GM19238 (cell line): ENCODE measurements at regions not wholly inside any gene's neighbourhood (a gene's known extent, or its start where the extent isn't known, plus 50 kb on each side); places are given as distances from the start of the nearest gene placed in this dataset.
"Not testable (repeated sequence)": the region's sequence is repeated elsewhere in the genome, so short reads cannot be mapped to it uniquely, and the experiment has no call there.

Source experiments
- DNase-seq: peaks from one replicate; pipeline ENCODE4 v3.0.0; 2011; ENCODE audit warnings: low spot score; ENCODE audit not compliant: insufficient read length

DNA sequence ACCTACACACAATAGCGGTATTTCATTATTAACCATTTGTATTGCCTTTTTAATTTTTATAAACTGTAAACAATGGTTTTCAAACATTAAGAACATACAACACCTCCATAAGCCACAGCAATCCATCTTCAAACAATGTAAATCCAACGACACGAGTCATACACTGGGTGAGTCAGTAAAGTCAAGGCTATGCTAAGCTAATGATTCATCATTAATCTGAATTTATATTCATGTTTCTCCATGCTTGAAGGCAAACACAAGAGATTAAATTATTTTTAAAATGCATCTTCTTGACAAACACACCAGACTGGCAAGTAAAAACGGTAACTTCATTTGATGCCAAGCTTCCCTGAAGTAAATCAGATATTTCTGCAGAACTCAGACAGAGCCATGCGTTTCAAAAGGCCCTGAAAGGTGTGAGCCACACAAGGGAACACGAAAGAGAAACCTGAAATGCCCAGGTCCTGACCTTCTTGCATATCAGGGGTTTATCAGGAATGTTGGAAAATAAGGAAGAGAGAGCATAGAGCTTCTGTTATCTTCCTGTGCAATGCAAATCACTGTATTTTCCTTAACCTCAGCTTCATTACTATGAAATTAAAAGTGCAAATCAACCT is 162.5 kb downstream of the ALDH8A1 start:
- no peak for DNase-seq

DNA sequence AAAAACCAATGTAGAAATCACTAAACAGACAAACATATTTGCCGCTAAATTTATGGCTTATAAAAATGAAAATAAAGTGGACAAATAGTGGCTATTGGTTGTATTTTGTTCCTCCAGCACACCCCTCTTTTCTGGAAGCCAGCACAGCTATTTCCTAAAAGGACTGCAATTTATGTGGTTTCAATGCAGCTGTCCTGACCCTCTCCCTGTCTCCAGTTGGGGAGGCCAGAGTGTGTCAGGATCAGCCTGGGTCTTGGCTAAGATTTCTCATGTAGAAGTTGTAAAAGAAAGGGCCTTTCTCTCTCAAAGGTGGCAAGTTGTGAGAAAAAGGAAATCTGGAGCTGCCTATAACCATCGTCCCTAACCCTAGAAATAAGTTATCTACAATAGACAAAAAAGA is 165.6 kb downstream of the ALDH8A1 start:
- DNase-seq = no peak

- no peak for DNase-seq
Measured at GRCh38 chr6:134778431-134778830, 171.5 kb downstream of the ALDH8A1 start.

- no peak for DNase-seq
Measured at GRCh38 chr6:134774201-134774638, 175.7 kb downstream of the ALDH8A1 start.

DNA sequence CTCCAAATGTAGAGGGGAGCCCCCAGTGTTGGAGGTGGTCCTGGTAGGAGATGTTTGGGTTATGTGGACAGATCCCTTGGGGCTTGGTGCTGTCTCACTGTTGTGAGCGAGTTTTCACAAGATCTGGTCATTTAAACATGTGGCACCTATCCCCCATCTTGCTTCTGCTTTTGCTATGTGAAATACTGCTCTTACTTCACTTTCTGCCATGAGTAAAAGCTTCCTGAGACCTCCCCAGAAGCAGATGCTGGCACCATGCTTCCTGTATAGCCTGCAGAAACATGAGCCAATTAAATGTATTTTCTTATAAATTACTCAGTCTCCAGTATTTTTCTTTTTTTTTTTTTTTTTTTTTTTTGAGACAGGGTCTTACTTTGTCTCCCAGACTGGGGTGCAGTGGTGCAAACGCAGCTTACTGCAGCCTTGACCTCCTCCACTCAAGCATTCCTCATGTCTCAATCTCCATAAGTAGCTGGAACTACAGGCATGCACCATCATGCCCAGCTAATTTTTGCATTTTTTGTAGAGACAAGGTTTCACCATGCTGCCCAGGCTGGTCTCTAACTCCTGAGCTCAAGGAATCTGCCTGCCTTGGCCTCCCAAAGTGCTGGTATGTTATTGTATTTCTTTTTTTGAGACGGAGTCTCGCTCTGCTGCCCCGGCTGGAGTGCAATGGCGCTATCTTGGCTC is 177.1 kb downstream of the ALDH8A1 start:
- DNase-seq = no peak

GRCh38 chr6:134768931-134769330 is 181.0 kb downstream of the ALDH8A1 start:
- DNase-seq = no peak

DNA sequence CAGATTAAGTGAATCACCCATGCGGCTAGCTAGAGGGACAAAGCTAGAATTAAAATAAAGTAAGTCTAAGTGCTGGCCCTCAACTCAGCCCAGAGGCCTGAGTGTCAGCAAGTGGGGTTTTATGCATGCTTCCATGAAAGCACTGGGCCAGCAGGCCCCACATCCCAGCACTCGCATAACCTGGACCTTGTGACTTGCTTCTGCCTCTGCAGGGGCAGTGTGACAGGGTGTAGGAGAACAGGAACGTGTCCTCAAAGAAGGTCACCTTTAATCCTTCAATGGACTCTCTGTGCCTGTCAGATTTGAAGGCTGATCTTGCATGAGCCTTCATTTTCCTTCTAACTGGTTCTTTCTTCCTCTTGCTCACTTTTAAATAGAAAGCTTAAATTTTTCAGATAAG is 183.4 kb downstream of the ALDH8A1 start:
- no peak for DNase-seq

DNA sequence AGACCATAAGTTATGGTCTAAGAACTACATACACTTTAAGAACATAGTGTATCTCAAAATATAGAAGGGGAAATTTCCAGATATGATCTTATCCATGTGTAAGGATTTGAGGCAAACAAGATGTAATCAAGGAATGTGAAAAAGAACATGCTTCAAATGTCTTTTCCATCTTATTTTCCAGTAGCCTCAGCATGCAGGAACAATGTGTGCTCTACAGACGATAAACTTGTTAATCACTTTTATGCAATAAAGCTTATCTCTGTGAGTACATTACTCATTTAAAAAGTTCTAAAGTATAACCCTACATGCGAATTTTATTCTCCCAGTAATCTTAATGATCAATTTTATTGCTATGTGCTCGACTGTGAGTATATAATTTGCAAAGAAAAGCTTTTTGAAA is 185.2 kb downstream of the ALDH8A1 start:
- DNase-seq = no peak

GRCh38 chr6:134763575-134763974 is 186.3 kb downstream of the ALDH8A1 start:
- DNase-seq = not testable (repeated sequence)

DNA sequence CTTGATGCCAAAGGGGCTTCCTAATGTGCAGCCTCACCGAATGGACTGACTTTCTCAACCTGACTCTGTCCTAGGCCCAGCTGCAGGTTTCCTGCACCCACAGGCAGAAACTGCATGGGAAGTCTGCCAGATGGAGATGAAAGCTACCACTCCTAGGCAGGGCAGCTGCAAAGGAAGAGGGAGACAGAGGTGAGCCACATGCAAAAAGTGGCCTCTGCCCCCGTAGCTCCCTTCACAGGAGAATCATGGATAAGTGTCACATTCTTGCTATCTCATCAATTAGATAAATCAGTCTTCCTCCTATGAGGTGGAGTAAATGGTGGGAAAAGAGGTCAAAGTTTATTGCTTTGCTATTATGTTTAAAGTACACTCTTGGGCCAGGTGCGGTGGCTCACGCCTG is 191.3 kb downstream of the ALDH8A1 start:
- DNase-seq = no peak

DNA sequence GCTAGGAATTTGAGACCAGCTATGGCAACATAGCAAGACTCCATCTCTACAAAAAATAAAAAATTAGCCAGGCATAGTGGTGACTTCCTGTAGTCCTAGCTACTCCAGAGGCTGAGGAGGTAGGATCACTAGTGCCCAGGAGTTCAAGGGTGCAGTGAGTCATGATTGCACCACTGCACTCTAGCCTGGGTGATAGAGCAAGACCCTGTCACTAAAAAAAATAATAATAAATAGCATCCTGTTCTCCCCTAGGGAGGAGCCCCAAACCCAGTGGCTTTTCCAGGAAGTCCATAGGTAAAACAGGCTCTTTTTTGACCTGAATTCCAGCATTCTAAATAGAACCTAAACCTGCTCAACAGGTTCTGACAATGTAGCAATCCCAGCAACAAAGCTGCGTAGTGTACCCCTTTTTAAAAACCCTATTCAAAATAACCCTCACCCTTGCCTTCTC is 192.0 kb downstream of the ALDH8A1 start:
- DNase-seq = no peak

GRCh38 chr6:134756374-134757025 is 193.4 kb downstream of the ALDH8A1 start:
- no peak for DNase-seq

DNA sequence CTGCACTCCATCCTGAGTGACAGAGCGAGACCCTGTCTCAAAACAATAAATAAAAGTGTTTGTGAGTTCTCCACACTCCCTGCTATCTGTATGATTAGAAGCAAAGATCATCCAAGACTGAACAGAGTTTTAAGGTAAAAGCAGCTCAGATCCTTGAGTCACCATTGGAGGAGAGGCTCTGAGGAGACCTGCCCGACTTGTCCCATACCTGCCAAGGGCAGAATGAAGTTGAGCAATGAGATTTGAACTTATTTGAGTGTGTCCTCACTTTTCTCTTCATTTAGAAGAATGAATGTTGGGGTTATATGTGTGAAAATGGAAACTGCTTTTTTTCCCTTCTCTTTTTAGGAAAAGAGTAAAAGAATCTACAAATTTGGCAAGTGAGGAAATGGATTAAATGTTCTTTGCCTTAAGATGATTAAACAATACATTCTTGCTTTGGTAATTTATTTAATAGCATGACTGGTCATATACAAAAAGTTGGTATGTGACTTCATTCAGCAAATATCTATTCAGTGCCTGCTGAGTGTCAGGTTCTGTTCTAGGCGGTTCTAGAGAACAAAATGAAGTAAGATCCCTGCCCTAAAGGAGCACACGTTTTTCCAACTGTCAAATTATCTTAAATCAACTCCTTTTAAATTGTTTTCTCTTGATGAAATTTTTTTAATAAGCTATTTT is 195.7 kb downstream of the ALDH8A1 start:
- no peak for DNase-seq

DNA sequence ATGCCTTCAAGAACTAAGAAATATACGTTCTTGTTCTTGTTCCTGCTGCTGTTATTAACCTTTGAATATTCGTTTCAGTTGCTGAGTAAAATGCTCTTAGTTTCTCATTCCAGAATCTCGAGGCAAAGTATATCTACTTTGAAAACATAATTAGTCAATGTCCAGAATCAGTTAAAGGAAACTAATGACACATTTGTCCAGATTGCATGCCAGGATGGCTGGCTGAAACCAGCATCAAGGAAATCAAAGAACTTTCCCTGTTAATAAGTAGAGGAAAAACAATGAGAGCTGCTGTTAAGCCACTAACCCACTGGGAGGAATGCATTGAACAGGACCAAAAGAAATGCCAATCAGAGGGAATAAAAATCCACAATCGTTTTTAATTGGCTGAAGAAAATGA is 196.9 kb downstream of the ALDH8A1 start:
- DNase-seq = no peak

GRCh38 chr6:134752445-134752844 is 197.5 kb downstream of the ALDH8A1 start:
- DNase-seq = no peak

- DNase-seq = no peak
Measured at GRCh38 chr6:134750669-134751068, 199.2 kb downstream of the ALDH8A1 start.

DNA sequence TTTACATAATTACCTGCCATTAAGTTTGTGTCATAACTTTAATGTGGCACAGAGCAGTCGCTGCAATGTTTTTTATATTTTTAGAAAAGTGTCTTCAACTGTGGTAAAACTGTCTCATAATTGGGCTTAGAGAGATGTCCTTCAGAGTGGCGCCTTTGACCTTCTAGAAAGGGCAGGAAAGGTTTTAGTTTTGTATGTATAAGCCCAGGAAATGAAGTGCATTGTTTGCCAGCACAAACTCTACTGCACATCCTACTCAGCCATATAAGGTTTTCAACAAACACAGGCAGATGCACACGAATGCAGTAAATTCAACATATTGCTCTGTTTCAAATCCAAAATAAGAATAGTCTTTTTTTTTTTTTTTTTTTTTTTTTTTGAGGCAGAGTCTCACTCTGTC is 201.4 kb downstream of the ALDH8A1 start:
- DNase-seq = no peak

DNA sequence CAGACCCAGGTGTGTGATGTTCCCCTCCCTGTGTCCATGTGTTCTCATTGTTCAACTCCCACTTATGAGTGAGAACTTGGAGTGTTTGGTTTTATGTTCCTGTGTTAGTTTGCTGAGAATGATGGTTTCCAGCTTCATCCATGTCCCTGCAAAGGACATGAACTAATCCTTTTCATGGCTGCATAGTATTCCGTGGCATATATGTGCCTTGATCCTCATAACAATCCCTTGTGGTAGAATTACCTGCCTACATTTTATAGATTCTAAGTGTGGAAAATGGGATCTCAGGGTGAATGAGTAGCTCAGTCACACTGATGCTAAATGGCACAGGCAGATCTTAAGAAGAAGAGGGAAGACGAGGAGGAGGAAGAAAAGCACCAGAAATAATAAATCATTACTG is 202.7 kb downstream of the ALDH8A1 start:
- DNase-seq = not testable (repeated sequence)

DNA sequence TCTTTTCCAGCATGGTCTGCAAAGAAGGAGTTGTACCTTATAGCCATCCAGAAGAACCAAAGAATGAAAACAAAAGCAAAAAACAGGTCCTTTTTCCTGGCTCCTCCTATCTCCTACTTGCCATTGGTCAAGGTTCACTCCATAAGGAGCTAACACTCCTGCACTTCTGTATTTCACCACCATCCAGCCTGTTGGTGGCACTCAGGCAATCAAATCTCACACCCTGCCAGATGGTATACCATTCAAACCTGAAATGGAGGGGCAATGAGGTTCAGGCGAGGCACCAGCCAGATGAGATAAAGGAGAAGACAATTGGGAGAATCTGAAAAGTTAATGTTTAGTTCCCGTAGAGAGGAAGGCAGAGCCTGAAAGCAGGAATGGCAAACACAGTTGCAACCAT is 203.8 kb downstream of the ALDH8A1 start:
- DNase-seq = no peak

- DNase-seq = not testable (repeated sequence)
Measured at GRCh38 chr6:134745192-134745591, 204.7 kb downstream of the ALDH8A1 start.

GRCh38 chr6:134744301-134744700 is 205.6 kb downstream of the ALDH8A1 start:
- DNase-seq = no peak

DNA sequence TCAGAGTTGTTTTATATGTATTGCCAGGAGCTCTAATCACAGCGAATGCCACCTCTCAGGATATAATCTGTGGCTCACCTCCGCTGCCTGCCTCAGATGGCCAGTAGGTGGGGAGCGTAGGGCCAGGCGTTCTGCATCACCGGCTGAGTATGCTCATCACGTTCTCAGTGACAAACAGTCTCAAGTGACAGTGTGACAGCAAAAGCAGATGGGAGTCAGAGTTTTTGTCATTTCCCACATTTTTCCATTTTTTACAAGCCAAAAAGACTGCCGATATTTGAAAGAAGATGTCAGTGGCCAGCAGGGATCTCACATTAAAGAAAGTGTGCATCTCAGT is 208.7 kb downstream of the ALDH8A1 start:
- no peak for DNase-seq
